Fibroblast of skin of left quadriceps (primary cell): ENCODE measurements at regions not wholly inside any gene's neighbourhood (a gene's known extent, or its start where the extent isn't known, plus 50 kb on each side); places are given as distances from the start of the nearest gene placed in this dataset.
"Not testable (repeated sequence)": the region's sequence is repeated elsewhere in the genome, so short reads cannot be mapped to it uniquely, and the experiment has no call there.

Experiments used
- DNase-seq, 2 experiments: peaks; one replicate each; pipeline ENCODE4 v3.0.0-alpha.2; 2013; ENCODE audit warnings: low read depth in 2 of 2

DNA sequence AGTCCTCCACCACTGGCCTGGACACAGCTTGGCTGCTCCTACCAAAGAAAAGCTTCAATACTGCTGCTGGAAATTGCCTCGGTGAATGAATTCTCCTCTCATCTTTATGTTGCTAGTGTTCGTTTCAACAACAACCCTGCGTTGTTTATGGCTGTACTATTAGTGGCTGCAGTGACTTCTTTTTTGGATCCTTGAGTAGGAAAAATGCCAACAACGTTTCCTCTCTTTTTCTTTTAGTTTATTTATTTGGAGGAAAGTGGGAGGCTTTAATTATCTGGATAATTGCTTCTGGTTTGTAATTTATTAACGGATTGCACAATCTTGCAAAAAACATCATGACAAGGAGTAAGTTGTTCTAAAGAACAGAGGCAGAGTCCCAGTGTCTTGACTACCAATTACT is 464.1 kb upstream of the TRAM1L1 start:
- no peak for DNase-seq

DNA sequence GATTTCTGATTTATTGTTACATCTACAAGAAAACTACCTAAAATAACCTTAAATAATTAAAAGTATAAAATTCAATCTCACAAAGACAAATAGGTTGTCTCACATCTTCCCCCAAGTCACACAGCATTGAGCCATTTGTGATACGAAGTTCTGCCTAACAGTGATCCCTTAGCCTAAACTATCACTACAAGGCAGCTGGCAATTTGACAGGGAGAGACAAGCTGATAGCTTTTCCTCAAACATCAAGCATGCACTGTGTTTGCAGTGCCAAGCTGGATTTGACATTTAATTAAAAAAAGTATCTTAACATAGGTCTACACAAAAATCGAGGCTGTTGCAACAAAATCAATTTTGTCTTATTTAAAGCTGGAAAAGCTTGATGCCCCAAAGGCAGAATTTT is 464.7 kb upstream of the TRAM1L1 start:
- no peak for DNase-seq

DNA sequence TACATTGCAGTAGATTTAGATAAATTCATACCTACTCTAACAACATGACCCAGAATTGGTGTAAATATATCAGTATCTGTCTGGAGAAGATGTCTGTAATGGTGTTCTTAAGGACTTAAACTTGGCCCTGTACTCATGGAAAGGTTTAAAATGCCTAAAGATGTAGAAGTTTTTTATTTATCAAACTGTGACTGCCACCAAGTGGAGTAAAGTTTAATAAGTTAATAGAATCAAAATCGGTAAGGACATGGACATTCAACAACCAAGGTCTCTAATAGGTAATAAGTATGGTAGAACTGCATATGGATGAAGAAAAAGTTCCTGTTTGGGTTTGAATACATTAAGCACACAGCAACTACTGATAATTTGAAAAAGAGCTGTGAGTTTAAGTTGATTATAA is 474.0 kb upstream of the NDST3 start:
- peak; percentile 8 to 13 for DNase-seq

GRCh38 chr4:117574085-117574484 is 460.2 kb upstream of the NDST3 start:
- no peak for DNase-seq

GRCh38 chr4:117575850-117576249 is 458.4 kb upstream of the NDST3 start:
- DNase-seq = no peak

GRCh38 chr4:117577686-117578311 is 456.5 kb upstream of the NDST3 start:
- no peak for DNase-seq

DNA sequence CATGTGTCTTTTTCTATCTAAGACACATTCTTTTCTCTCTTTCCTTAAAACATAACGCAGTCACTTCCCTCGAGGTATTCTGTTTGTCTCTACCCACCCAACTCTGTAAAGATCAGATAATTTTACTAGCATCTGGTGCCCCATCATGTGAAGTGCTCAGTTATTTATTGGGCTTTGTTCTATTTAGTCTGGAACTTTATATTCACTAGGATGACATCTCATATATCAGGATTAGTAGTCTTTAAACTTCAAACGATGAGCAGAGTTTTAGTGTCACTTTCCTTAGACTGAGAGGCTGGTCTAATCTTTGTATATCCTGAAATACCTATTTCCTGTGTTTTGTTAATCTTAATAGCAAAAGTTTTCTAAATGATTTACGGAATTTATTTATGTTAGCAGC is 445.5 kb upstream of the NDST3 start:
- no peak for DNase-seq

- DNase-seq = no peak
Observed at GRCh38 chr4:117596917-117597480, 437.3 kb upstream of the NDST3 start.

DNA sequence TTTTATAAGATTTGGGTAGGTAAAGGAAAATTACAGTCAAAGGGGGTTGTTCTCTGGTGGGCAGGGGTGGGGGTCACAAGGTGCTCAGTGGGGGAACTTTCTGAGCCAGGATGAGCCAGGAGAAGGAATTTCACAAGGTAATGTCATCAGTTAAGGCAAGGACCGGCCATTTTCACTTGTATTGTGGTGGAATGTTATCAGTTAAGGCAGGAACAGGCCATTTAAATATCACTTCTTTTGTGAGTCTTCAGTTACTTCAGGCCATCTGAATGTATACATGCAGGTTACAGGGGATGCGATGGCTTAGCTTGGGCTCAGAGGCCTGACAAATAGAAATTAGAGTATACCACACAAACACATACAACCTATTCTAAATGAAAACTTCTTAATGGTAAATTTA is 434.9 kb upstream of the NDST3 start:
- not testable (repeated sequence) for DNase-seq

DNA sequence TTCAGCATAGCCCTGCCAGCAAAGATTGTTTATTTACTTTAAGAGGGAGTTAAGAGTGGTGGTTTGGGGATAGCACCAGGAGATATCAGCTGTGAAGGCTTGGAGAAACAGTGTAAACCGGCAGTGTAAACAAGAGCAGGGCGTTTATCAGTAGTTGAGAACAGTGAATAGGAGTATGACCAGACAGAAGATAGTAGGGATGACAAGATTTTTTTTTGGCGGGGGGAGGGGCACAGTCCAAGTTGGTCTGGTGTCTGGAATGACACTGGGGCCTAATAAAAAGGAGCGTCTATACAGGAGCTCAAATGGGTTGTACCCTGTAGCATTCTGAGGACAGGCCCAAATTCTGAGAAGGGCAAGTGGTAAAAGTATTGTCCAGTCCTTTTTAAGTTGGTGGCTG is 433.4 kb upstream of the NDST3 start:
- not testable (repeated sequence) for DNase-seq

GRCh38 chr4:117610706-117611308 is 423.5 kb upstream of the NDST3 start:
- DNase-seq = no peak

GRCh38 chr4:117621673-117622072 is 412.6 kb upstream of the NDST3 start:
- no peak for DNase-seq

DNA sequence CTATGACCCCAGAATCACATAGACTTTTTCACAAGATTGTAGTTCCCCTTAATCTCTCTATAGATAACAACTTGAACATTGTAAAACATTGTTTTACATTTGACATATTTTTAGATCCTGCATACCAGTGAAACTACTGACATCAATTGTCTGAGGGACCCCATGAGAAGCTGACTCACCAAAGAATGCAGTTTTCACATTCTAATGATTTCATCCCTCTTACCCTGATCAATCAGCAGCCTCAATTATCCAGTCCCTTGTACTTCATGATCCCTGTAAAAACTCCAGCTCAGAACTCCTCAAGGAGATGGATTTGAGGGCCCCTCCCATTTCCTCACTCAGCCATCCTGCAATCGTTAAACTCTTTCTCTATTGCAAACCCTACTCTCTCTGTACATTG is 411.0 kb upstream of the NDST3 start:
- peak; percentile 20 to 21 for DNase-seq

GRCh38 chr4:117626664-117627063 is 407.6 kb upstream of the NDST3 start:
- no peak for DNase-seq

GRCh38 chr4:117634716-117635115 is 399.6 kb upstream of the NDST3 start:
- DNase-seq = no peak

GRCh38 chr4:117637347-117637746 is 396.9 kb upstream of the NDST3 start:
- DNase-seq = no peak

GRCh38 chr4:117640836-117641235 is 393.4 kb upstream of the NDST3 start:
- DNase-seq = no peak

- no peak for DNase-seq
Observed at GRCh38 chr4:117641519-117641918, 392.8 kb upstream of the NDST3 start.

- DNase-seq = no peak
Observed at GRCh38 chr4:117654079-117654478, 380.2 kb upstream of the NDST3 start.

GRCh38 chr4:117660668-117661067 is 373.6 kb upstream of the NDST3 start:
- no peak for DNase-seq

GRCh38 chr4:117661091-117662072 is 372.9 kb upstream of the NDST3 start:
- DNase-seq = no peak

DNA sequence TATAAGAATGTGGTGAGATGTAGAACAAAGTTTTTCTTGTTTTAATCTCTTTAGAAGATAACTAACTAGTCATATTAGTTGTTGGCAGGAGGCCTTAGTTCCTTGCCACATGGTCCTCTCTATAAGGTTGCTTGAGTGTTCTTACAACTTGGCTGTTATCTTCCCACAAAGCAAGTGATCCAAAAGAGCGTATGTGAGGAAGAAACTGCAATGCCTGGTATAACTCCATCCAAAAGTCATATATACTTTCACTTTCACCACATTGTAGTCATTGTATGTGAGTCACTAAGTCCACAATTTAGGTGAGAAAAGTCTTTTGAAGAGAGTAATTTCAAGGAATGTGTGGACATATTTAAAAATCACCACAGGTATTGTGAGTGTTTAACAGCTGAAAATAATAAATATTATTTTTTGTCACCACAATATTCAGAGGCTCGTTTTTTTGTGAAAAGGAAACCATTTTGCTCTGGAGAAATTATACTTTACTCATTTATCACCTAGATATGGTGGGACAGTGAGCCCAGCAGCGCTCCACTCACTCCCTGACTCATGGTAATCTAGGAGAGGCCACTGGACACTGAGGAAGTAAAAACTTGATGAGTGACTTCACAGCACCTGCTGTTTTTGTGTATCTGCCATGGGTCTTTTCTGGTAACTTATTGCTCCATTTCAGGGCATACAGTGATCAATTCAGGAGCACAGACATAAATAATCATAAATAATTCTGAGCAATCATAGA is 369.4 kb upstream of the NDST3 start:
- DNase-seq = no peak
